Natural killer cell (primary cell): ENCODE measurements at regions not wholly inside any gene's neighbourhood (a gene's known extent, or its start where the extent isn't known, plus 50 kb on each side); places are given as distances from the start of the nearest gene placed in this dataset.

ENCODE experiments used
- ATAC-seq, 3 donors: fragments of 150-1000 bp in 2 of 3; fragments of 200-7000 bp in 1 of 3; cut with Tn5 transposase; 1 replicate in 1 of 3; 2 replicates in 2 of 3; pipeline ENCODE4 v1.10.0; 2021; ENCODE audit warnings: mild to moderate bottlenecking in 2 of 3, moderate library complexity in 2 of 3
- DNase-seq, 2 donors: peaks; one replicate each; pipeline versions ENCODE4 v3.0.0 to v3.0.0-alpha.2; 2013 to 2021; ENCODE audit warnings: mixed read lengths in 1 of 2
- H3K27ac ChIP-seq: one replicate; pipeline ENCODE4 v1.5.1; 2013; ENCODE audit warnings: mild to moderate bottlenecking, low read length
- H3K27me3 ChIP-seq: one replicate; pipeline ENCODE4 v1.6.1; 2013; ENCODE audit warnings: low read length; ENCODE audit not compliant: control insufficient read depth, insufficient read depth
- H3K36me3 ChIP-seq: one replicate; pipeline ENCODE4 v1.6.1; 2013; ENCODE audit warnings: low read length; ENCODE audit not compliant: control insufficient read depth, insufficient read depth
- H3K4me1 ChIP-seq: one replicate; pipeline ENCODE4 v1.6.1; 2013; ENCODE audit warnings: low read length; ENCODE audit not compliant: control insufficient read depth, insufficient read depth
- H3K4me3 ChIP-seq: one replicate; pipeline ENCODE4 v1.5.1; 2013; ENCODE audit warnings: low read length
- H3K9me3 ChIP-seq: one replicate; pipeline ENCODE4 v1.6.1; 2013; ENCODE audit warnings: low read length; ENCODE audit not compliant: control insufficient read depth, insufficient read depth
- H3K27ac Mint-ChIP-seq, 2 donors: one replicate each; pipeline ENCODE4 v1.8.0; 2022; ENCODE audit warnings: mild to moderate bottlenecking in 2 of 2, mixed read lengths in 2 of 2, moderate library complexity in 1 of 2
- H3K27me3 Mint-ChIP-seq, 2 donors: one replicate each; pipeline ENCODE4 v1.8.0; 2022; ENCODE audit warnings: low read depth in 2 of 2, mixed read lengths in 2 of 2
- H3K36me3 Mint-ChIP-seq: one replicate; pipeline ENCODE4 v1.8.0; 2022; ENCODE audit warnings: mixed read lengths
- H3K4me1 Mint-ChIP-seq, 2 donors: one replicate each; pipeline ENCODE4 v1.8.0; 2022; ENCODE audit warnings: mixed read lengths in 2 of 2
- H3K4me3 Mint-ChIP-seq: one replicate; pipeline ENCODE4 v1.8.0; 2022; ENCODE audit warnings: mild to moderate bottlenecking, moderate library complexity, mixed read lengths
- H3K9me3 Mint-ChIP-seq, 2 donors: one replicate each; pipeline ENCODE4 v1.8.0; 2022; ENCODE audit warnings: mixed read lengths in 2 of 2
- WGBS: methylation state at CpG from one replicate; pipeline ENCODE4 v1.1.7; 2013; ENCODE audit warnings: missing lambda C conversion rate; ENCODE audit not compliant: insufficient coverage; 5-methylcytosine and 5-hydroxymethylcytosine counted together
- intact Hi-C: fragments of 100-400 bp; cut with micrococcal nuclease; formaldehyde crosslinking; loops from one replicate; pipeline ENCODE4 v1.14.2; 2022
- TF ChIP-seq, protein P1 (sequence below): fragments of 200-600 bp; IDR thresholded peaks from one replicate; pipeline ENCODE4 v1.8.0; 2022; ENCODE audit warnings: antibody characterized with exemption

GRCh38 chr2:208620487-208620978, 213.9 kb downstream of the PTH2R start:
- no peaks in the 10 kb centered on the region for H3K27me3 Mint-ChIP-seq
- no peaks in the 10 kb centered on the region for H3K4me1 Mint-ChIP-seq
- ATAC-seq (no peak), DNase-seq (no peak)
- no peak overlapping the region for H3K4me3 ChIP-seq
- H3K27ac ChIP-seq, result no peak overlapping the region
- H3K27me3 ChIP-seq, result no peaks in the 10 kb centered on the region
- intact Hi-C loops, result no loop called here
- no peak overlapping the region for H3K27ac Mint-ChIP-seq
- H3K4me1 ChIP-seq, result no peaks in the 10 kb centered on the region
- H3K9me3 ChIP-seq, result no peaks in the 10 kb centered on the region
- no peak overlapping the region for H3K4me3 Mint-ChIP-seq
- no peaks in the 10 kb centered on the region for H3K36me3 Mint-ChIP-seq
- no peaks in the 10 kb centered on the region for H3K36me3 ChIP-seq
- TF ChIP-seq, protein P1, sequence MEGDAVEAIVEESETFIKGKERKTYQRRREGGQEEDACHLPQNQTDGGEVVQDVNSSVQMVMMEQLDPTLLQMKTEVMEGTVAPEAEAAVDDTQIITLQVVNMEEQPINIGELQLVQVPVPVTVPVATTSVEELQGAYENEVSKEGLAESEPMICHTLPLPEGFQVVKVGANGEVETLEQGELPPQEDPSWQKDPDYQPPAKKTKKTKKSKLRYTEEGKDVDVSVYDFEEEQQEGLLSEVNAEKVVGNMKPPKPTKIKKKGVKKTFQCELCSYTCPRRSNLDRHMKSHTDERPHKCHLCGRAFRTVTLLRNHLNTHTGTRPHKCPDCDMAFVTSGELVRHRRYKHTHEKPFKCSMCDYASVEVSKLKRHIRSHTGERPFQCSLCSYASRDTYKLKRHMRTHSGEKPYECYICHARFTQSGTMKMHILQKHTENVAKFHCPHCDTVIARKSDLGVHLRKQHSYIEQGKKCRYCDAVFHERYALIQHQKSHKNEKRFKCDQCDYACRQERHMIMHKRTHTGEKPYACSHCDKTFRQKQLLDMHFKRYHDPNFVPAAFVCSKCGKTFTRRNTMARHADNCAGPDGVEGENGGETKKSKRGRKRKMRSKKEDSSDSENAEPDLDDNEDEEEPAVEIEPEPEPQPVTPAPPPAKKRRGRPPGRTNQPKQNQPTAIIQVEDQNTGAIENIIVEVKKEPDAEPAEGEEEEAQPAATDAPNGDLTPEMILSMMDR, result no peak
- WGBS, result 89% methylated on average over 1 of the region's 1 CpG
- H3K9me3 Mint-ChIP-seq, result peaks cover 4 to 6% of the 10 kb centered on the region in 2 donors

DNA sequence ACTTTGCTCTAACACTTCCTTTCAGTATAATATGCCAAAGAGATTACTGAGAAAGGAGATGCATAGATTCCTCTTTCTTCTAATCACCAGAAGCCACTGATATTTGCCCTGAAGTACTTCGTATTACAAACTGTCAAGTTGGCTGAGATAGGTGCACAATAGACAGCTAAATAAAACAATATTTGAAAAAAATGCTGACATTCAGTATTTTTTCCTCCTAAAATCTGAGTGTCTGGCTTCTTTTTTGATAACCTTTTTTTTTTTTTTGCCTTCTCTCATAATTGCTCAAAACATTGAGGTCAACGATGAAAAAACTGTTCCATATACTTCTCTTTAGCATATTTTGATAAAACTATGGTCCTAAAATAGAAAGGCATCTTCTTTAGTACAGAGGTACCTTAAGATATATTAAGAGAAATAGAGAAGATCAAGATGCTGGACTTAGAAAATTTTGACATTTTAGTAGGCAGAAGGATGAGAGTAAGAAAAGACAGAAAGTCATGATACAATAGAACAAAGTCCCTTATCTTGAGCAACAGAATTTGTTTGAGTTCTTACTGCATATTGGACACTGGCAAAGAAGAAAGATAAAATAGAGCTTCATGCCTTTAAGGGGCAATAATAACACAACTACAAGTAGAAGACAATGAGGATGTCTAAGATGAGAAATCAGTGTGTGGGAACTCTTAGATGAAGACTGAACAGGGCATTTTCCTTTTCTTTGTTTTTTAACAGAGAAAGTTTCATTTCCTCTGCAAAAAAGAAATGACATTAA, 220.7 kb downstream of the PTH2R start:
- H3K4me3 Mint-ChIP-seq, result no peak overlapping the region
- no peaks in the 10 kb centered on the region for H3K27me3 ChIP-seq
- TF ChIP-seq, protein P1, result no peak
- intact Hi-C loops, result no loop called here
- H3K27me3 Mint-ChIP-seq, result no peaks in the 10 kb centered on the region
- no peak overlapping the region for H3K27ac Mint-ChIP-seq
- no peaks in the 10 kb centered on the region for H3K36me3 ChIP-seq
- H3K9me3 ChIP-seq, result peaks cover 2% of the 10 kb centered on the region
- no peaks in the 10 kb centered on the region for H3K36me3 Mint-ChIP-seq
- no peak for ATAC-seq
- H3K9me3 Mint-ChIP-seq, result peaks cover 6 to 8% of the 10 kb centered on the region in 2 donors
- no peak overlapping the region for H3K27ac ChIP-seq
- DNase-seq, result no peak
- no peak overlapping the region for H3K4me3 ChIP-seq
- WGBS, result 100% methylated on average over 1 of the region's 2 CpGs
- no peaks in the 10 kb centered on the region for H3K4me1 ChIP-seq
- H3K4me1 Mint-ChIP-seq, result no peaks in the 10 kb centered on the region

GRCh38 chr2:208627916-208628315, 221.3 kb downstream of the PTH2R start:
- H3K27ac ChIP-seq, result no peak overlapping the region
- peaks cover 2% of the 10 kb centered on the region for H3K9me3 ChIP-seq
- no peak overlapping the region for H3K4me3 ChIP-seq
- H3K36me3 ChIP-seq, result no peaks in the 10 kb centered on the region
- no peak overlapping the region for H3K27ac Mint-ChIP-seq
- intact Hi-C loops, result no loop called here
- H3K9me3 Mint-ChIP-seq, result peaks cover 6 to 9% of the 10 kb centered on the region in 2 donors
- no peaks in the 10 kb centered on the region for H3K36me3 Mint-ChIP-seq
- H3K4me1 ChIP-seq, result no peaks in the 10 kb centered on the region
- no peaks in the 10 kb centered on the region for H3K4me1 Mint-ChIP-seq
- no peaks in the 10 kb centered on the region for H3K27me3 ChIP-seq
- H3K4me3 Mint-ChIP-seq, result no peak overlapping the region
- DNase-seq (no peak), ATAC-seq (no peak)
- TF ChIP-seq, protein P1, result no peak
- H3K27me3 Mint-ChIP-seq, result no peaks in the 10 kb centered on the region
- WGBS, result 67% methylated on average over 1 of the region's 2 CpGs

GRCh38 chr2:208638059-208638458, 231.5 kb downstream of the PTH2R start:
- no peak overlapping the region for H3K4me3 Mint-ChIP-seq

More at GRCh38 chr2:208638059-208638458, 231.5 kb downstream of the PTH2R start:
- no peak for DNase-seq
- no peak overlapping the region for H3K4me3 ChIP-seq
- H3K4me1 ChIP-seq, result no peaks in the 10 kb centered on the region
- no peaks in the 10 kb centered on the region for H3K27me3 ChIP-seq
- no peak for ATAC-seq
- TF ChIP-seq, protein P1, result no peak
- H3K27me3 Mint-ChIP-seq, result no peaks in the 10 kb centered on the region
- intact Hi-C loops, result no loop called here
- no peak overlapping the region for H3K27ac ChIP-seq
- H3K9me3 ChIP-seq, result no peaks in the 10 kb centered on the region
- no peak overlapping the region for H3K27ac Mint-ChIP-seq
- no peaks in the 10 kb centered on the region for H3K36me3 ChIP-seq
- peaks cover 7 to 9% of the 10 kb centered on the region in 2 donors for H3K9me3 Mint-ChIP-seq
- no peaks in the 10 kb centered on the region for H3K36me3 Mint-ChIP-seq
- no peaks in the 10 kb centered on the region for H3K4me1 Mint-ChIP-seq
